DOHH2 (cell line): ENCODE measurements at regions not wholly inside any gene's neighbourhood (a gene's known extent, or its start where the extent isn't known, plus 50 kb on each side); places are given as distances from the start of the nearest gene placed in this dataset.

Source experiments
- H3F3A ChIP-seq: fragments of 200-600 bp; sonication (generic), shearing (Covaris generic); 2 replicates; pipeline ENCODE4 v1.6.0; 2016; ENCODE audit warnings: antibody characterized with exemption, mild to moderate bottlenecking; ENCODE audit not compliant: control insufficient read depth, insufficient read depth
- H3K27ac ChIP-seq: fragments of 200-600 bp; sonication (generic); 2 replicates; pipeline ENCODE4 v1.5.1; 2014; ENCODE audit warnings: low read depth, mild to moderate bottlenecking, low read length, moderate library complexity
- H3K27me3 ChIP-seq: fragments of 200-600 bp; sonication (generic); 2 replicates; pipeline ENCODE4 v1.6.1; 2014; ENCODE audit warnings: mild to moderate bottlenecking, low read length, mixed read lengths; ENCODE audit not compliant: control insufficient read depth
- H3K36me3 ChIP-seq: fragments of 200-600 bp; sonication (generic); 2 replicates; pipeline ENCODE4 v1.6.1; 2014; ENCODE audit warnings: mild to moderate bottlenecking, low read length, moderate library complexity, mixed read lengths; ENCODE audit not compliant: control insufficient read depth
- H3K4me1 ChIP-seq: fragments of 200-600 bp; sonication (generic); 2 replicates; pipeline ENCODE4 v1.6.1; 2014; ENCODE audit warnings: mild to moderate bottlenecking, low read length, mixed read lengths; ENCODE audit not compliant: control insufficient read depth
- H3K4me2 ChIP-seq: fragments of 200-600 bp; sonication (generic); 2 replicates; pipeline ENCODE4 v1.6.0; 2014; ENCODE audit warnings: mild to moderate bottlenecking, low read length, moderate library complexity
- H3K4me3 ChIP-seq: fragments of 200-600 bp; sonication (generic); 2 replicates; pipeline ENCODE4 v1.5.1; 2014; ENCODE audit warnings: mild to moderate bottlenecking, low read length, mixed read lengths
- H3K79me2 ChIP-seq: fragments of 200-600 bp; sonication (generic); 2 replicates; pipeline ENCODE4 v1.6.1; 2014; ENCODE audit warnings: mild to moderate bottlenecking, low read length, mixed read lengths; ENCODE audit not compliant: control insufficient read depth
- H3K9me2 ChIP-seq: fragments of 200-600 bp; sonication (generic); replicated peaks from 2 replicates; pipeline ENCODE4 v1.6.1; 2014; ENCODE audit warnings: mild to moderate bottlenecking, low read length, mixed read lengths; ENCODE audit not compliant: control insufficient read depth
- H3K9me3 ChIP-seq: fragments of 200-600 bp; sonication (generic); 2 replicates; pipeline ENCODE4 v1.6.1; 2014; ENCODE audit warnings: antibody characterized with exemption, low read length, mixed read lengths; ENCODE audit not compliant: control insufficient read depth, insufficient read depth
- H4K20me1 ChIP-seq: fragments of 200-600 bp; sonication (generic); 2 replicates; pipeline ENCODE4 v1.6.0; 2014; ENCODE audit warnings: low read depth, mild to moderate bottlenecking, antibody characterized with exemption, low read length, moderate library complexity; ENCODE audit not compliant: control insufficient read depth, insufficient read depth
- CTCF ChIP-seq: fragments of 200-600 bp; sonication (generic); IDR thresholded peaks from one replicate; pipeline ENCODE4 v1.5.1; 2014; ENCODE audit warnings: antibody characterized with exemption, mild to moderate bottlenecking, low read depth, low read length; ENCODE audit not compliant: poor library complexity, severe bottlenecking
- EZH2phosphoT487 ChIP-seq: fragments of 200-600 bp; sonication (generic); IDR thresholded peaks from 2 replicates; pipeline ENCODE4 v1.6.1; 2017; ENCODE audit warnings: borderline replicate concordance, mild to moderate bottlenecking, antibody characterized with exemption, low read length, moderate library complexity, mixed read lengths

GRCh38 chr6:140382355-140382754, 1007.9 kb upstream of the CITED2 start:
- no peaks in the 10 kb centered on the region for H3K79me2 ChIP-seq
- H3K9me2 ChIP-seq = no peaks in the 10 kb centered on the region
- H3F3A ChIP-seq = no peaks in the 10 kb centered on the region
- H3K27me3 ChIP-seq = no peaks in the 10 kb centered on the region
- H3K4me3 ChIP-seq = no peak overlapping the region
- no peaks in the 10 kb centered on the region for H3K9me3 ChIP-seq
- no peaks in the 10 kb centered on the region for H4K20me1 ChIP-seq
- H3K4me2 ChIP-seq = no peak overlapping the region
- no peaks in the 10 kb centered on the region for H3K36me3 ChIP-seq
- TF ChIP-seq EZH2phosphoT487 (no peak), CTCF (no peak)
- H3K4me1 ChIP-seq = no peaks in the 10 kb centered on the region
- H3K27ac ChIP-seq = no peak overlapping the region

- H3K79me2 ChIP-seq = no peaks in the 10 kb centered on the region
- no peaks in the 10 kb centered on the region for H3K36me3 ChIP-seq
- no peaks in the 10 kb centered on the region for H3K9me3 ChIP-seq
- H3K4me2 ChIP-seq = no peak overlapping the region
- no peaks in the 10 kb centered on the region for H3F3A ChIP-seq
- no peaks in the 10 kb centered on the region for H3K27me3 ChIP-seq
- H4K20me1 ChIP-seq = no peaks in the 10 kb centered on the region
- no peak overlapping the region for H3K4me3 ChIP-seq
- H3K4me1 ChIP-seq = no peaks in the 10 kb centered on the region
- H3K27ac ChIP-seq = no peak overlapping the region
- H3K9me2 ChIP-seq = no peaks in the 10 kb centered on the region
- TF ChIP-seq CTCF (no peak), EZH2phosphoT487 (no peak)
These were observed 1006.2 kb upstream of the CITED2 start for GRCh38 chr6:140380427-140381218.

GRCh38 chr6:140379919-140380318, 1005.5 kb upstream of the CITED2 start:
- Histone ChIP-seq H3K27ac (no peak overlapping the region), H3K9me2 (no peaks in the 10 kb centered on the region), H3K79me2 (no peaks in the 10 kb centered on the region), H3K36me3 (no peaks in the 10 kb centered on the region), H3K4me2 (no peak overlapping the region), H3K9me3 (no peaks in the 10 kb centered on the region), H3F3A (no peaks in the 10 kb centered on the region), H4K20me1 (no peaks in the 10 kb centered on the region), H3K4me3 (no peak overlapping the region), H3K27me3 (no peaks in the 10 kb centered on the region), H3K4me1 (no peaks in the 10 kb centered on the region)
- TF ChIP-seq CTCF (no peak), EZH2phosphoT487 (no peak)
